OCI-LY7 (cell line): ENCODE measurements at regions not wholly inside any gene's neighbourhood (a gene's known extent, or its start where the extent isn't known, plus 50 kb on each side); places are given as distances from the start of the nearest gene placed in this dataset.

Experiments
- BruUV-seq: library from RNA; stranded (reverse); fragments of 400-500 nt; replicated peaks from 2 replicates; lab custom pipeline; 2021; lab: Mats Ljungman, UMichigan
- CTCF ChIA-PET: fragments of 300-600 bp; sonication (Branson Sonifier 250); formaldehyde crosslinking; loops from one replicate; lab custom pipeline; 2022; ENCODE audit warnings: antibody characterized with exemption; ENCODE audit not compliant: unreplicated experiment; lab: Charles Lee
- POLR2A ChIA-PET: fragments of 300-600 bp; sonication (Branson Sonifier 250); formaldehyde crosslinking; loops from one replicate; lab custom pipeline; 2022; ENCODE audit warnings: antibody characterized with exemption; lab: Charles Lee
- DNase-seq: peaks from one replicate; pipeline ENCODE4 v3.0.0-alpha.2; 2015; ENCODE audit warnings: low spot score
- H2AFZ ChIP-seq: fragments of 200-600 bp; sonication (generic), shearing (Covaris generic); 2 replicates; pipeline ENCODE4 v1.6.1; 2014; ENCODE audit warnings: mild to moderate bottlenecking, antibody characterized with exemption, low read length, moderate library complexity
- H3K27ac ChIP-seq: fragments of 200-600 bp; sonication (generic); 2 replicates; pipeline ENCODE4 v1.5.1; 2014; ENCODE audit warnings: mixed run types, low read depth, mild to moderate bottlenecking, moderate library complexity, low read length, inconsistent platforms; ENCODE audit not compliant: poor library complexity, severe bottlenecking
- H3K36me3 ChIP-seq: fragments of 200-600 bp; sonication (generic); 2 replicates; pipeline ENCODE4 v1.6.1; 2014; ENCODE audit warnings: mild to moderate bottlenecking, antibody characterized with exemption, low read length, moderate library complexity, mixed read lengths; ENCODE audit not compliant: insufficient read depth
- H3K4me1 ChIP-seq: fragments of 200-600 bp; sonication (generic); 2 replicates; pipeline ENCODE4 v1.5.1; 2014; ENCODE audit warnings: mild to moderate bottlenecking, low read length; ENCODE audit not compliant: insufficient read depth, poor library complexity, severe bottlenecking
- H3K4me2 ChIP-seq: fragments of 200-600 bp; sonication (generic); 2 replicates; pipeline ENCODE4 v1.6.1; 2014; ENCODE audit warnings: mild to moderate bottlenecking, low read length
- H3K4me3 ChIP-seq: fragments of 200-600 bp; sonication (generic); 2 replicates; pipeline ENCODE4 v1.5.1; 2014; ENCODE audit warnings: mild to moderate bottlenecking, low read depth, low read length; ENCODE audit not compliant: poor library complexity, severe bottlenecking
- H3K79me2 ChIP-seq: fragments of 200-600 bp; sonication (generic); 2 replicates; pipeline ENCODE4 v1.6.1; 2016; ENCODE audit warnings: low read depth, mild to moderate bottlenecking, low read length, moderate library complexity, mixed read lengths; ENCODE audit not compliant: insufficient read depth
- H3K9me2 ChIP-seq: fragments of 200-600 bp; sonication (generic); 2 replicates; pipeline ENCODE4 v1.6.1; 2016; ENCODE audit warnings: mild to moderate bottlenecking, low read length, mixed read lengths; ENCODE audit not compliant: insufficient read depth
- H3K9me3 ChIP-seq: fragments of 200-600 bp; sonication (generic); 2 replicates; pipeline ENCODE4 v1.6.1; 2014; ENCODE audit warnings: mild to moderate bottlenecking, mixed run types, low read length, mixed read lengths
- H4K20me1 ChIP-seq: fragments of 200-600 bp; sonication (generic); 2 replicates; pipeline ENCODE4 v1.6.1; 2014; ENCODE audit warnings: mild to moderate bottlenecking, antibody characterized with exemption, low read length, moderate library complexity, mixed read lengths; ENCODE audit not compliant: insufficient read depth
- EZH2phosphoT487 ChIP-seq: fragments of 200-600 bp; sonication (generic); IDR thresholded peaks from 2 replicates; pipeline ENCODE4 v1.6.1; 2018; ENCODE audit warnings: low read depth, borderline replicate concordance, mild to moderate bottlenecking, mixed run types, antibody characterized with exemption, low read length, moderate library complexity, mixed read lengths
- intact Hi-C: fragments of 100-400 bp; cut with micrococcal nuclease; formaldehyde crosslinking; loops from one replicate; pipeline ENCODE4 v1.10.0; 2022; ENCODE audit not compliant: unreplicated experiment
- TF ChIP-seq, protein P1 (sequence below): fragments of 200-600 bp; sonication (generic); conservative IDR thresholded peaks from 2 replicates; pipeline ENCODE4 v1.5.1; 2014; ENCODE audit warnings: mild to moderate bottlenecking, antibody characterized with exemption, low read length, moderate library complexity, mixed read lengths

DNA sequence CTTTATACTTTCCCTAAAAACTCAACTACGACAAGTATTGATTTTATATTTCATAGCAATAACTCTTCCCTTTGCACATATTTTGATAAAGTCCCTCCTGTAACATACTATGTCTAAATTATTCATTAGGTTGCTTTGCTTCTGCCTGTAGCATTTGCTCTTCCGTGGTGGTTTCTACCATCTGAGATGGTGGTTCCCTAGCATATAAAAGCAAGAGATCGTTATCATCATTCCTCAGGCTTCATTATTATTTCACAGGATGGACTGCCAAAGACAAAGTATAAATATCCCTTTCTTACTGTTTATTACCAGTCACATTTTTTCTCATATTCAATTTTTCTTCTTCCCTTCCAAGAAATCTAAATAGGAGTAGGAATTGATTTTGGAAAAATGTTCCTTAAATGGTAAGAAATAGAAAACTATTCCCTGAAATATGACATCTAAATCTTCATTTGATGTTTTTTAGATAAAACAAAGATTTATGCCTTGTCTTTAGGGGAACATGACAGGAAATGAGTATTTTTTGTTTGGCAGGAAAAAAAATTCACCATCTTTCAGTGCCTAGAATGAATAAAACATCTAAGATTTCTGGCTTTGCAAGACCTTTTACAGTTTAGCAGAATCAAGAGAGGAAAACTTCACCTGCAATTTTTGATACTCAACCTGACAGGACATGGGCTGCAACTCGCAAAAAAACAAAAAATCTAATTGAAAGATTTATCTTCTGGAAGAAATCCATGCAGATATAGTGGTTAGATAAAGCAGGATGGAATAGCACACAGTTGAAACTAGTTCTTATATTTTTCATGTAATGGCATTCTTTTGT is 340.0 kb downstream of the SPRY2 start:
- intact Hi-C loops = no loop called here
- TF ChIP-seq EZH2phosphoT487 = no peak
- no peaks in the 10 kb centered on the region for H3K79me2 ChIP-seq
- no peak for DNase-seq
- H3K36me3 ChIP-seq = no peaks in the 10 kb centered on the region
- H4K20me1 ChIP-seq = no peaks in the 10 kb centered on the region
- POLR2A ChIA-PET = no interaction called here
- H3K9me3 ChIP-seq = no peaks in the 10 kb centered on the region
- no peaks in the 10 kb centered on the region for H3K4me1 ChIP-seq
- no TSS peak for BruUV-seq
- no peak overlapping the region for H3K4me3 ChIP-seq
- H3K27ac ChIP-seq = no peak overlapping the region
- H3K4me2 ChIP-seq = no peak overlapping the region
- no peak overlapping the region for H2AFZ ChIP-seq
- CTCF ChIA-PET = no interaction called here
- H3K9me2 ChIP-seq = no peaks in the 10 kb centered on the region

DNA sequence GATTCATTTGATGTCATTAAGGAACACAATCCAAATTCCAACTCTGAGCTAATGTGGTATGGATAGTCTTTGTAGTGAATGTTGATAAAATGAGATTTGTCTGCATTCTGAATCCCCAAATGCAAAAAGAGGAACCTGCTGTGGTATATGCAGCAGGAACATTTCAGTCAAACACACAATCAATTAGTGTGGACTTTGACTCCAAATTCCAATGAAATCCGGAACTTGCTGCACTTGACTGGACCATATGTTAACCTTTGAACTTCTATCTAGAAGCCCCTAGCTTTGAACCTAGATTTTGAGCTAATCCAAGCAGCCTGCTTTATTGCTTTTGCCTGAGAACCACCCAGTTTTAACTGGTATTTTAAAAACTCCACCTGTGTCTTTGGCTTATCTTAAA is 341.3 kb downstream of the SPRY2 start:
- Histone ChIP-seq H3K4me1 (no peaks in the 10 kb centered on the region), H3K4me3 (no peak overlapping the region), H3K36me3 (no peaks in the 10 kb centered on the region), H2AFZ (no peak overlapping the region), H3K4me2 (no peak overlapping the region), H4K20me1 (no peaks in the 10 kb centered on the region), H3K79me2 (no peaks in the 10 kb centered on the region), H3K9me3 (no peaks in the 10 kb centered on the region), H3K9me2 (no peaks in the 10 kb centered on the region), H3K27ac (no peak overlapping the region)
- ChIA-PET CTCF (no interaction called here), POLR2A (no interaction called here)
- no peak for DNase-seq
- TF ChIP-seq, protein P1, sequence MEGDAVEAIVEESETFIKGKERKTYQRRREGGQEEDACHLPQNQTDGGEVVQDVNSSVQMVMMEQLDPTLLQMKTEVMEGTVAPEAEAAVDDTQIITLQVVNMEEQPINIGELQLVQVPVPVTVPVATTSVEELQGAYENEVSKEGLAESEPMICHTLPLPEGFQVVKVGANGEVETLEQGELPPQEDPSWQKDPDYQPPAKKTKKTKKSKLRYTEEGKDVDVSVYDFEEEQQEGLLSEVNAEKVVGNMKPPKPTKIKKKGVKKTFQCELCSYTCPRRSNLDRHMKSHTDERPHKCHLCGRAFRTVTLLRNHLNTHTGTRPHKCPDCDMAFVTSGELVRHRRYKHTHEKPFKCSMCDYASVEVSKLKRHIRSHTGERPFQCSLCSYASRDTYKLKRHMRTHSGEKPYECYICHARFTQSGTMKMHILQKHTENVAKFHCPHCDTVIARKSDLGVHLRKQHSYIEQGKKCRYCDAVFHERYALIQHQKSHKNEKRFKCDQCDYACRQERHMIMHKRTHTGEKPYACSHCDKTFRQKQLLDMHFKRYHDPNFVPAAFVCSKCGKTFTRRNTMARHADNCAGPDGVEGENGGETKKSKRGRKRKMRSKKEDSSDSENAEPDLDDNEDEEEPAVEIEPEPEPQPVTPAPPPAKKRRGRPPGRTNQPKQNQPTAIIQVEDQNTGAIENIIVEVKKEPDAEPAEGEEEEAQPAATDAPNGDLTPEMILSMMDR = no peak
- no peak for TF ChIP-seq EZH2phosphoT487
- intact Hi-C loops = no loop called here
- BruUV-seq = no TSS peak

- CTCF ChIA-PET = no interaction called here
These were observed 342.5 kb downstream of the SPRY2 start for GRCh38 chr13:79998381-79998880.

More at GRCh38 chr13:79998381-79998880, 342.5 kb downstream of the SPRY2 start:
- H3K4me1 ChIP-seq = no peaks in the 10 kb centered on the region
- no peak for DNase-seq
- no peak overlapping the region for H3K4me3 ChIP-seq
- no peak overlapping the region for H2AFZ ChIP-seq
- no TSS peak for BruUV-seq
- H3K4me2 ChIP-seq = no peak overlapping the region
- no peaks in the 10 kb centered on the region for H3K36me3 ChIP-seq
- TF ChIP-seq, protein P1 = no peak
- no peak for TF ChIP-seq EZH2phosphoT487
- H3K79me2 ChIP-seq = no peaks in the 10 kb centered on the region
- H3K9me2 ChIP-seq = no peaks in the 10 kb centered on the region
- no peaks in the 10 kb centered on the region for H3K9me3 ChIP-seq
- POLR2A ChIA-PET = interaction anchor here (0.7 kb wide), 1 partner anchor 211 kb away, joined by 3 read pairs; no protein-coding TSS in a partner anchor
- no peaks in the 10 kb centered on the region for H4K20me1 ChIP-seq
- intact Hi-C loops = no loop called here
- no peak overlapping the region for H3K27ac ChIP-seq
